ENCODE measurements at regions not wholly inside any gene's neighbourhood (a gene's known extent, or its start where the extent isn't known, plus 50 kb on each side); places are given as distances from the start of the nearest gene placed in this dataset.

- no peak overlapping the region for H3K27ac ChIP-seq (replicated peaks)
- H3K27me3 ChIP-seq (ENCODE audit: insufficient read depth, poor library complexity, severe bottlenecking), result no peaks in the 10 kb centered on the region
- H3K4me3 ChIP-seq (replicated peaks; ENCODE audit: insufficient read depth, low read length), result no peak overlapping the region
- TF ChIP-seq REST (IDR thresholded peaks at IDR 0.05; ENCODE audit: insufficient replicate concordance, low read depth), result no peak
- no peak for TF ChIP-seq POLR2AphosphoS5 (IDR thresholded peaks at IDR 0.05; ENCODE audit: low read depth)
- TF ChIP-seq GABPA (IDR thresholded peaks at IDR 0.05; ENCODE audit: low read depth), result no peak
- TF ChIP-seq SPI1 (IDR thresholded peaks at IDR 0.05; ENCODE audit: borderline replicate concordance, low read depth), result no peak
- no peak for TF ChIP-seq CTCF (IDR thresholded peaks at IDR 0.05; ENCODE audit: insufficient read depth, low read length)
- no peak for DNase-seq (ENCODE audit: low read depth in 1 of 2, low spot score in 1 of 2)
These were observed 238.7 kb upstream of the CELF2 start for GRCh38 chr10:10778959-10779358.

- no peak for DNase-seq (ENCODE audit: low read depth in 1 of 2, low spot score in 1 of 2)
- H3K27me3 ChIP-seq (ENCODE audit: insufficient read depth, poor library complexity, severe bottlenecking), result no peaks in the 10 kb centered on the region
- H3K4me3 ChIP-seq (replicated peaks; ENCODE audit: insufficient read depth, low read length), result no peak overlapping the region
- H3K27ac ChIP-seq (replicated peaks), result no peak overlapping the region
- TF ChIP-seq GABPA (IDR thresholded peaks at IDR 0.05; ENCODE audit: low read depth) (no peak), SPI1 (IDR thresholded peaks at IDR 0.05; ENCODE audit: borderline replicate concordance, low read depth) (no peak), POLR2AphosphoS5 (IDR thresholded peaks at IDR 0.05; ENCODE audit: low read depth) (no peak), CTCF (IDR thresholded peaks at IDR 0.05; ENCODE audit: insufficient read depth, low read length) (no peak), REST (IDR thresholded peaks at IDR 0.05; ENCODE audit: insufficient replicate concordance, low read depth) (no peak)
These were observed 238.2 kb upstream of the CELF2 start for GRCh38 chr10:10779511-10779910.

GRCh38 chr10:10780746-10781145, 236.9 kb upstream of the CELF2 start:
- no peak for DNase-seq (ENCODE audit: low read depth in 1 of 2, low spot score in 1 of 2)
- H3K27me3 ChIP-seq (ENCODE audit: insufficient read depth, poor library complexity, severe bottlenecking), result no peaks in the 10 kb centered on the region
- no peak overlapping the region for H3K27ac ChIP-seq (replicated peaks)
- H3K4me3 ChIP-seq (replicated peaks; ENCODE audit: insufficient read depth, low read length), result no peak overlapping the region
- no peak for TF ChIP-seq REST (IDR thresholded peaks at IDR 0.05; ENCODE audit: insufficient replicate concordance, low read depth)
- TF ChIP-seq GABPA (IDR thresholded peaks at IDR 0.05; ENCODE audit: low read depth), result no peak
- no peak for TF ChIP-seq CTCF (IDR thresholded peaks at IDR 0.05; ENCODE audit: insufficient read depth, low read length)
- TF ChIP-seq SPI1 (IDR thresholded peaks at IDR 0.05; ENCODE audit: borderline replicate concordance, low read depth), result no peak
- no peak for TF ChIP-seq POLR2AphosphoS5 (IDR thresholded peaks at IDR 0.05; ENCODE audit: low read depth)

Data from HL-60 (cell line).